H1 (cell line): ENCODE measurements at regions not wholly inside any gene's neighbourhood (a gene's known extent, or its start where the extent isn't known, plus 50 kb on each side); places are given as distances from the start of the nearest gene placed in this dataset.
A peak's percentile ranks its signal among the peaks of the same experiment; 100 is the strongest.

Source experiments
- BACH1 ChIP-seq: IDR thresholded peaks from 2 replicates; pipeline ENCODE4 v1.6.1; 2012; ENCODE audit warnings: low read length, improper control_type of control experiment
- BRCA1 ChIP-seq: IDR thresholded peaks from 2 replicates; pipeline ENCODE4 v1.6.1; 2012; ENCODE audit warnings: low read depth, low read length, improper control_type of control experiment
- CBX5 ChIP-seq: fragments of 300-800, 300-1000 bp; sonication (generic); IDR thresholded peaks from 2 replicates; pipeline ENCODE4 v1.7.1; 2016; ENCODE audit warnings: antibody characterized with exemption, low read length, low read depth
- CBX8 ChIP-seq: fragments of 300-800, 300-1000 bp; sonication (generic); IDR thresholded peaks from 2 replicates; pipeline ENCODE4 v1.7.1; 2016; ENCODE audit warnings: low read depth, low read length, borderline replicate concordance
- CEBPB ChIP-seq: IDR thresholded peaks from 2 replicates; pipeline ENCODE4 v1.6.1; 2012; ENCODE audit warnings: low read depth, low read length
- CTCF ChIP-seq, 3 experiments: IDR thresholded peaks; 1 replicate in 2 of 3; 2 replicates in 1 of 3; pipeline versions ENCODE4 v1.5.1 to v1.6.1; 2011; ENCODE audit warnings: low read length in 3 of 3, mild to moderate bottlenecking in 3 of 3, inconsistent platforms in 2 of 3, low read depth in 1 of 3, moderate library complexity in 1 of 3; ENCODE audit not compliant: insufficient read depth in 1 of 3; ENCODE audit errors: control extremely low read depth in 1 of 3
- EGR1 ChIP-seq: IDR thresholded peaks from 2 replicates; pipeline ENCODE4 v1.6.1; 2011; ENCODE audit warnings: low read depth, low read length, borderline replicate concordance
- FOSL1 ChIP-seq: IDR thresholded peaks from 2 replicates; pipeline ENCODE4 v1.6.1; 2011; ENCODE audit warnings: mild to moderate bottlenecking, low read depth, low read length, moderate library complexity; ENCODE audit not compliant: insufficient read depth
- GTF2F1 ChIP-seq: IDR thresholded peaks from 2 replicates; pipeline ENCODE4 v1.6.1; 2012; ENCODE audit warnings: low read depth, low read length, improper control_type of control experiment, borderline replicate concordance
- HDAC2 ChIP-seq, 2 experiments: fragments of 300-600 bp in 1 of 2; sonication (generic) in 1 of 2; IDR thresholded peaks; 2 replicates each; pipeline ENCODE4 v1.6.1; 2011 to 2012; ENCODE audit warnings: low read depth in 2 of 2, low read length in 2 of 2, mild to moderate bottlenecking in 2 of 2, moderate library complexity in 2 of 2, borderline replicate concordance in 1 of 2, inconsistent platforms in 1 of 2
- HDAC6 ChIP-seq: IDR thresholded peaks from one replicate; pipeline ENCODE4 v1.7.1; 2012; ENCODE audit warnings: low read depth, mild to moderate bottlenecking, inconsistent platforms, low read length, moderate library complexity
- JUN ChIP-seq: IDR thresholded peaks from 2 replicates; pipeline ENCODE4 v1.6.1; 2011; ENCODE audit warnings: low read depth, mild to moderate bottlenecking, improper control_type of control experiment, low read length
- JUND ChIP-seq: IDR thresholded peaks from 2 replicates; pipeline ENCODE4 v1.6.1; 2011; ENCODE audit warnings: mild to moderate bottlenecking, improper control_type of control experiment, low read length
- NRF1 ChIP-seq: IDR thresholded peaks from 2 replicates; pipeline ENCODE4 v1.6.1; 2011; ENCODE audit warnings: mild to moderate bottlenecking, low read depth, low read length, improper control_type of control experiment
- SIRT6 ChIP-seq: IDR thresholded peaks from one replicate; pipeline ENCODE4 v1.7.1; 2012; ENCODE audit warnings: low read length, inconsistent platforms
- SP4 ChIP-seq: IDR thresholded peaks from 2 replicates; pipeline ENCODE4 v1.6.1; 2012; ENCODE audit warnings: low read length, inconsistent platforms
- SRF ChIP-seq: IDR thresholded peaks from 2 replicates; pipeline ENCODE4 v1.6.1; 2011; ENCODE audit warnings: mild to moderate bottlenecking, low read depth, low read length, moderate library complexity
- SUZ12 ChIP-seq: fragments of 200-600 bp; sonication (generic); IDR thresholded peaks from 2 replicates; pipeline ENCODE4 v1.6.1; 2012; ENCODE audit warnings: mild to moderate bottlenecking, inconsistent platforms, low read length, moderate library complexity, mixed read lengths
- TAF1 ChIP-seq: IDR thresholded peaks from 2 replicates; pipeline ENCODE4 v1.6.1; 2011; ENCODE audit warnings: mild to moderate bottlenecking, low read depth, low read length
- TAF7 ChIP-seq: optimal IDR thresholded peaks from 2 replicates; pipeline ENCODE3; 2011; ENCODE audit warnings: low read depth, mild to moderate bottlenecking, inconsistent platforms, low read length, moderate library complexity, borderline replicate concordance
- TCF12 ChIP-seq: IDR thresholded peaks from 2 replicates; pipeline ENCODE4 v1.6.1; 2011; ENCODE audit warnings: low read depth, mild to moderate bottlenecking, low read length
- USF2 ChIP-seq: IDR thresholded peaks from 2 replicates; pipeline ENCODE4 v1.6.1; 2011; ENCODE audit warnings: low read length, improper control_type of control experiment
- YY1 ChIP-seq: IDR thresholded peaks from 2 replicates; pipeline ENCODE4 v1.6.1; 2011; ENCODE audit warnings: low read depth, mild to moderate bottlenecking, low read length
- ZNF274 ChIP-seq: IDR thresholded peaks from 2 replicates; pipeline ENCODE4 v1.7.0; 2012; ENCODE audit warnings: low read length, borderline replicate concordance; ENCODE audit errors: extremely low read depth

GRCh38 chr2:143891879-143892308 lies 628.0 kb downstream of the ZEB2 start (continued):
- no peak for TF ChIP-seq CTCF (IDR thresholded peaks at IDR 0.05; ENCODE audit: control extremely low read depth in 1 of 3, insufficient read depth in 1 of 3, low read depth in 1 of 3, low read length in 3 of 3)
- 0 out of 2 replicates have a peak, but pooled peaks have one; percentile 5 for TF ChIP-seq EGR1
- TF ChIP-seq JUND = peak; percentile 22; the same call in 1 of the 2 replicates
- no peak for TF ChIP-seq ZNF274
- TF ChIP-seq GTF2F1 = no peak
- TF ChIP-seq JUN = no peak
- TF ChIP-seq SRF = no peak
- TF ChIP-seq TCF12 = peak; percentile 84
- no peak for TF ChIP-seq BACH1
- TF ChIP-seq SIRT6 = no peak
- TF ChIP-seq USF2 = no peak
- no peak for TF ChIP-seq SP4
- no peak for TF ChIP-seq TAF1
- no peak for TF ChIP-seq NRF1
- no peak for TF ChIP-seq TAF7
- TF ChIP-seq BRCA1 = no peak
- no peak for TF ChIP-seq SUZ12
- TF ChIP-seq CBX8 = no peak
- peak; percentile 91 to 97 for TF ChIP-seq HDAC2 (IDR thresholded peaks at IDR 0.05; ENCODE audit: borderline replicate concordance in 1 of 2, low read depth in 2 of 2, low read length in 2 of 2)
- no peak for TF ChIP-seq CEBPB
- no peak for TF ChIP-seq CBX5
- TF ChIP-seq FOSL1 = no peak
- peak; percentile 91 for TF ChIP-seq YY1
- TF ChIP-seq HDAC6 = no peak
